DND-41 (cell line): ENCODE measurements at regions not wholly inside any gene's neighbourhood (a gene's known extent, or its start where the extent isn't known, plus 50 kb on each side); places are given as distances from the start of the nearest gene placed in this dataset.

Experiments
- EZH2 ChIP-seq: IDR thresholded peaks from 3 replicates; pipeline ENCODE4 v1.6.1; 2012; ENCODE audit warnings: borderline replicate concordance, low read depth, mild to moderate bottlenecking, moderate library complexity, low read length, inconsistent platforms; ENCODE audit not compliant: severe bottlenecking
- TF ChIP-seq, protein P1 (sequence below): IDR thresholded peaks from 2 replicates; pipeline ENCODE4 v1.5.1; 2012; ENCODE audit warnings: borderline replicate concordance, low read length, moderate library complexity, mild to moderate bottlenecking; ENCODE audit not compliant: poor library complexity, severe bottlenecking; ENCODE audit errors: extremely low read depth

DNA sequence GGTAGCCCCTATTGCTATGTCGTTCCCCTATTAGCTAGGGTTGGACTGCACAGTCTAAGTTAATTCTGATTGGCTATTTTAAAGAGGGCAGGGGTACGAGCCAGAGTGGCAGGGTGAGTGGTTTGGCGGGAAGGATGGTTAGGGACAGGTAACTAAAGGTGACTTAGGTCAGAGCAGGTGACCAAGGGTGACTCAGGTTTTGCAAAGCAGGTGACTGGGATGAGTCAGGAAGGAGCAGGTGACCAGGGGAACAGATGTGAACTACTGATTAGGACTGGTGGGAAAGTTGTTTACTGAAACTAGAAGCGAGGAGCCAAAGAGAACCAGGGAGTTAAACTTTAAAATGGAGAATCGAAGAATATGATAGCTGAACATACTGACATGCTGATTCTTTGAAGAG is 295.2 kb downstream of the GJA1 start:
- TF ChIP-seq, protein P1, sequence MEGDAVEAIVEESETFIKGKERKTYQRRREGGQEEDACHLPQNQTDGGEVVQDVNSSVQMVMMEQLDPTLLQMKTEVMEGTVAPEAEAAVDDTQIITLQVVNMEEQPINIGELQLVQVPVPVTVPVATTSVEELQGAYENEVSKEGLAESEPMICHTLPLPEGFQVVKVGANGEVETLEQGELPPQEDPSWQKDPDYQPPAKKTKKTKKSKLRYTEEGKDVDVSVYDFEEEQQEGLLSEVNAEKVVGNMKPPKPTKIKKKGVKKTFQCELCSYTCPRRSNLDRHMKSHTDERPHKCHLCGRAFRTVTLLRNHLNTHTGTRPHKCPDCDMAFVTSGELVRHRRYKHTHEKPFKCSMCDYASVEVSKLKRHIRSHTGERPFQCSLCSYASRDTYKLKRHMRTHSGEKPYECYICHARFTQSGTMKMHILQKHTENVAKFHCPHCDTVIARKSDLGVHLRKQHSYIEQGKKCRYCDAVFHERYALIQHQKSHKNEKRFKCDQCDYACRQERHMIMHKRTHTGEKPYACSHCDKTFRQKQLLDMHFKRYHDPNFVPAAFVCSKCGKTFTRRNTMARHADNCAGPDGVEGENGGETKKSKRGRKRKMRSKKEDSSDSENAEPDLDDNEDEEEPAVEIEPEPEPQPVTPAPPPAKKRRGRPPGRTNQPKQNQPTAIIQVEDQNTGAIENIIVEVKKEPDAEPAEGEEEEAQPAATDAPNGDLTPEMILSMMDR: no peak
- TF ChIP-seq EZH2: no peak
